SU-DHL-6 (cell line): ENCODE measurements at regions not wholly inside any gene's neighbourhood (a gene's known extent, or its start where the extent isn't known, plus 50 kb on each side); places are given as distances from the start of the nearest gene placed in this dataset.

ENCODE experiments used
- H2AFZ ChIP-seq: fragments of 200-600 bp; sonication (generic); 2 replicates; pipeline ENCODE4 v1.6.1; 2014; ENCODE audit warnings: low read depth, mild to moderate bottlenecking, moderate library complexity, mixed read lengths, antibody characterized with exemption, low read length; ENCODE audit not compliant: severe bottlenecking
- H3F3A ChIP-seq: fragments of 200-600 bp; shearing (Covaris generic); 2 replicates; pipeline ENCODE4 v1.6.0; 2016; ENCODE audit warnings: antibody characterized with exemption, mild to moderate bottlenecking; ENCODE audit not compliant: insufficient read depth
- H3K27ac ChIP-seq: fragments of 200-600 bp; sonication (generic); 2 replicates; pipeline ENCODE4 v1.5.1; 2016; ENCODE audit warnings: low read depth, mild to moderate bottlenecking, low read length, moderate library complexity, mixed read lengths
- H3K27me3 ChIP-seq: fragments of 200-600 bp; sonication (generic), shearing (Covaris generic); 2 replicates; pipeline ENCODE4 v1.6.0; 2014; ENCODE audit warnings: mild to moderate bottlenecking, low read length
- H3K36me3 ChIP-seq: fragments of 200-600 bp; sonication (generic); 2 replicates; pipeline ENCODE4 v1.6.1; 2014; ENCODE audit warnings: mild to moderate bottlenecking, low read length, mixed read lengths
- H3K4me2 ChIP-seq: fragments of 300-600, 200-600 bp; shearing (Covaris generic), sonication (generic); 2 replicates; pipeline ENCODE4 v1.6.0; 2014; ENCODE audit warnings: low read length, low read depth, mild to moderate bottlenecking; ENCODE audit not compliant: poor library complexity, severe bottlenecking
- H3K4me3 ChIP-seq: fragments of 200-600 bp; sonication (generic); 2 replicates; pipeline ENCODE4 v1.5.1; 2014; ENCODE audit warnings: antibody characterized with exemption, low read length, mild to moderate bottlenecking, mixed read lengths; ENCODE audit not compliant: insufficient read depth, poor library complexity, severe bottlenecking
- H3K79me2 ChIP-seq: fragments of 200-600 bp; sonication (generic); 2 replicates; pipeline ENCODE4 v1.6.1; 2014; ENCODE audit warnings: mild to moderate bottlenecking, low read length, moderate library complexity; ENCODE audit not compliant: insufficient read depth
- H3K9ac ChIP-seq: fragments of 200-600 bp; sonication (generic); 2 replicates; pipeline ENCODE4 v1.7.0; 2014; ENCODE audit warnings: mild to moderate bottlenecking, low read length
- H3K9me2 ChIP-seq: fragments of 200-600 bp; sonication (generic); replicated peaks from 2 replicates; pipeline ENCODE4 v1.6.1; 2014; ENCODE audit warnings: low read length; ENCODE audit not compliant: insufficient read depth
- H3K9me3 ChIP-seq: fragments of 200-600 bp; sonication (generic); 2 replicates; pipeline ENCODE4 v1.6.1; 2014; ENCODE audit warnings: low read length, mixed read lengths; ENCODE audit not compliant: insufficient read depth
- H4K20me1 ChIP-seq: fragments of 200-600 bp; sonication (generic); 2 replicates; pipeline ENCODE4 v1.6.1; 2014; ENCODE audit warnings: low read depth, mild to moderate bottlenecking, antibody characterized with exemption, low read length, moderate library complexity, mixed read lengths
- EZH2phosphoT487 ChIP-seq: fragments of 200-600 bp; sonication (generic), shearing (Covaris generic); conservative IDR thresholded peaks from 2 replicates; pipeline ENCODE4 v1.6.1; 2018; ENCODE audit warnings: mild to moderate bottlenecking, antibody characterized with exemption, low read length, moderate library complexity, mixed read lengths
- TF ChIP-seq, protein P1 (sequence below): fragments of 200-600 bp; sonication (generic); IDR thresholded peaks from one replicate; pipeline ENCODE4 v1.5.1; 2017; ENCODE audit warnings: antibody characterized with exemption, mild to moderate bottlenecking, low read length, moderate library complexity; ENCODE audit not compliant: insufficient read depth, poor library complexity, severe bottlenecking

DNA sequence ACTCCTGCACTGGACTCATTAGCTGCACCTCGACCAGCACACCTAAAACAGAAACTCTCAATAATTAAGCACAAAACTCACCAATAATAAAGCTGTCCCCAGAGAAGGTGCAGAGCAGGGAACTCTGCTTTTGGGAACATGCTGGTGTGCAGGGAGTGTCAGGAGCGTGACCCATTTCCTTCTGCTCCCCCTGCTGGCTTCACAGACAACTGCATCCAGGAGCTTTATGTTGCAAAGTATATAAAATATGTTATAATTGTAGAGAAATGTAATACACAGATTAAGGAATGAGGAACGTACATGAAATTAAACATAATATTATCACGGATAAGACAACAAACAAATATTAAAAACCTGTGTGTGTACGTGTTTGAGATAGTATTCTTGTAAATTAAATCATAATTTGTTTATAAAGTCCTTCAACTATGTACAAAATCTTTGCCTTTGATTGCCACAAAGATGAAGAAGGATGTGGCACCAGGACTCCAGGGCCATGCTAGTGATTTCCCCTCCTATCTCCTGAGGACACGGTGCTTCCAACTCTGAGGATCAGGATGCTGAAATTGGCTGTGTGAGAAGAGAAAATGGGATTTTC is 68.6 kb upstream of the MAL start:
- TF ChIP-seq EZH2phosphoT487: no peak
- TF ChIP-seq, protein P1, sequence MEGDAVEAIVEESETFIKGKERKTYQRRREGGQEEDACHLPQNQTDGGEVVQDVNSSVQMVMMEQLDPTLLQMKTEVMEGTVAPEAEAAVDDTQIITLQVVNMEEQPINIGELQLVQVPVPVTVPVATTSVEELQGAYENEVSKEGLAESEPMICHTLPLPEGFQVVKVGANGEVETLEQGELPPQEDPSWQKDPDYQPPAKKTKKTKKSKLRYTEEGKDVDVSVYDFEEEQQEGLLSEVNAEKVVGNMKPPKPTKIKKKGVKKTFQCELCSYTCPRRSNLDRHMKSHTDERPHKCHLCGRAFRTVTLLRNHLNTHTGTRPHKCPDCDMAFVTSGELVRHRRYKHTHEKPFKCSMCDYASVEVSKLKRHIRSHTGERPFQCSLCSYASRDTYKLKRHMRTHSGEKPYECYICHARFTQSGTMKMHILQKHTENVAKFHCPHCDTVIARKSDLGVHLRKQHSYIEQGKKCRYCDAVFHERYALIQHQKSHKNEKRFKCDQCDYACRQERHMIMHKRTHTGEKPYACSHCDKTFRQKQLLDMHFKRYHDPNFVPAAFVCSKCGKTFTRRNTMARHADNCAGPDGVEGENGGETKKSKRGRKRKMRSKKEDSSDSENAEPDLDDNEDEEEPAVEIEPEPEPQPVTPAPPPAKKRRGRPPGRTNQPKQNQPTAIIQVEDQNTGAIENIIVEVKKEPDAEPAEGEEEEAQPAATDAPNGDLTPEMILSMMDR: peak; percentile 85
- H3K9me3 ChIP-seq: no peaks in the 10 kb centered on the region
- no peaks in the 10 kb centered on the region for H3K79me2 ChIP-seq
- H3F3A ChIP-seq: no peaks in the 10 kb centered on the region
- no peaks in the 10 kb centered on the region for H4K20me1 ChIP-seq
- H3K9ac ChIP-seq: no peak overlapping the region
- no peak overlapping the region for H3K27ac ChIP-seq
- no peak overlapping the region for H3K4me2 ChIP-seq
- H2AFZ ChIP-seq: no peak overlapping the region
- H3K9me2 ChIP-seq: no peaks in the 10 kb centered on the region
- H3K36me3 ChIP-seq: no peaks in the 10 kb centered on the region
- no peaks in the 10 kb centered on the region for H3K27me3 ChIP-seq
- H3K4me3 ChIP-seq: no peak overlapping the region

DNA sequence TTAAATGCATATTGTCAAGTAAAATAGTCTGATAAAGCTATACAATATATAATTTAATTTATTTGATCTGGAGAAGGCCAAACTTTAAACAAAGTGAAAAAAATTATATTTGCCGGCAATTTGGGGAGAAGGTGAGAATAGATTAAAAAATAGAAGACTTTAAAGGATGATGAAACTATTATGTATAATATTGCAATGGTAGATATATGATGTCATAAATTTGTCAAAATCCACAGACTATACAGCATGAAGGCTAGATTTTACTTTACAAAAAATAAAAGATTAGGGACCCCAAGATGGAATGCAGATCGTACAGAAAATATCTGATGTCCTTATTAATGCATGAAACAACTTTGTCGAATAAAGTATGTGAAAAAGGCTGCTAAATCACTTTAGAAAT is 67.3 kb upstream of the MAL start:
- Histone ChIP-seq H3F3A (no peaks in the 10 kb centered on the region), H3K9ac (no peak overlapping the region), H4K20me1 (no peaks in the 10 kb centered on the region), H2AFZ (no peak overlapping the region), H3K9me3 (no peaks in the 10 kb centered on the region), H3K27me3 (peaks cover under 1% of the 10 kb centered on the region; the same call in 1 of the 2 replicates), H3K4me3 (no peak overlapping the region), H3K4me2 (no peak overlapping the region), H3K9me2 (no peaks in the 10 kb centered on the region), H3K36me3 (no peaks in the 10 kb centered on the region), H3K27ac (no peak overlapping the region), H3K79me2 (no peaks in the 10 kb centered on the region)
- TF ChIP-seq, protein P1: no peak
- TF ChIP-seq EZH2phosphoT487: no peak

DNA sequence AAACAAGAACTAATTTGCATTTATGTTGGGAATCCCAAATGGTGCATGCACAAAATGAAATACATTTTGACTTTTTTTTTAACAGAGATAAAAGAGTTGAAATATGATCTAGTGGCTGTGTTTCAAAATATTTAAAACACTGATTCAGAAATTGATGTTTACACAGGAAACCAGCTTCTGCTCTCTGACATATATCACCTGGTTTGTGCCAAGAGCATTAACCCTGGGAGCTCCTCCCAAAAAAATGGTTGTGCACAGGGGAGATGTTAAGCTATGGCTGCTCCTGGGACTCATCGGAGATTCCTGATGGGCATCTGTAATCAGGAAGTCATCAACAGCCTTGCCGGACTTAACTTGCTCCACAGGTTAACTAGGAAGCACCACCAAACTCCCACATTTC is 65.2 kb upstream of the MAL start:
- Histone ChIP-seq H3K27me3 (peaks cover 3% of the 10 kb centered on the region; the same call in 1 of the 2 replicates), H3K9ac (no peak overlapping the region), H3K4me3 (no peak overlapping the region), H3K9me2 (no peaks in the 10 kb centered on the region), H3K79me2 (no peaks in the 10 kb centered on the region), H3K9me3 (no peaks in the 10 kb centered on the region), H3K4me2 (no peak overlapping the region), H3K36me3 (no peaks in the 10 kb centered on the region), H3F3A (no peaks in the 10 kb centered on the region), H2AFZ (no peak overlapping the region), H4K20me1 (no peaks in the 10 kb centered on the region), H3K27ac (no peak overlapping the region)
- TF ChIP-seq EZH2phosphoT487: no peak
- TF ChIP-seq, protein P1: no peak
